Left hindlimb (tissue), 1 donor: ENCODE measurements at regions not wholly inside any gene's neighbourhood (a gene's known extent, or its start where the extent isn't known, plus 50 kb on each side); places are given as distances from the start of the nearest gene placed in this dataset.

Experiments used
- DNase-seq: peaks from one replicate; pipeline ENCODE4 v3.0.0-alpha.2; 2018

- DNase-seq, result no peak
These were observed 55.2 kb downstream of the FOS start for GRCh38 chr14:75333606-75334548.

DNA sequence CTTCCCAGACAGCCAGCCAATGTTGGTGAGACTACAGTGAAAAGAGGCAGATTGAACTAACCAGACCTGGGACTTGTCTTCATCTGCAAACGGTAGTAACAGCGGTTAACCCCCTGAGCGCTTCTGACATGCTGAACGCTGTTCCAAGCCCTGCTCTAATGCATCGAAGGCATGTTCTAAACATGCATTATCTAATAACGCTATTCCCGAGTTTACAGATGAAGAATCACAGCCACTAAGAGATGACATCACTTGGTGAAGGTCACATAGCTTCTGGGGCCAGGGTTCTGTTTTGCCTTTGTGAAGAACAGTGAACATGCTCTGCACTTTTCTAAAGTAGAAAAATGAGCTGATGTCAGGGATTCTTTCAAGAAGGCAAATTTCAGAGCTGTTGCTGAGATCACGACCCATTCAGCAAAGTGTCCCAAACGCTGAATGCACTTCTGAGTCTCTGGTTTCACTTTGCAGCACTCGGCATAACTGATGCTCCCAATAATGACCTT lies 56.0 kb downstream of the FOS start:
- DNase-seq, result no peak

- DNase-seq, result no peak
These were observed 56.9 kb downstream of the FOS start for GRCh38 chr14:75335571-75335970.

GRCh38 chr14:75338398-75338797 lies 59.8 kb downstream of the FOS start:
- no peak for DNase-seq

DNA sequence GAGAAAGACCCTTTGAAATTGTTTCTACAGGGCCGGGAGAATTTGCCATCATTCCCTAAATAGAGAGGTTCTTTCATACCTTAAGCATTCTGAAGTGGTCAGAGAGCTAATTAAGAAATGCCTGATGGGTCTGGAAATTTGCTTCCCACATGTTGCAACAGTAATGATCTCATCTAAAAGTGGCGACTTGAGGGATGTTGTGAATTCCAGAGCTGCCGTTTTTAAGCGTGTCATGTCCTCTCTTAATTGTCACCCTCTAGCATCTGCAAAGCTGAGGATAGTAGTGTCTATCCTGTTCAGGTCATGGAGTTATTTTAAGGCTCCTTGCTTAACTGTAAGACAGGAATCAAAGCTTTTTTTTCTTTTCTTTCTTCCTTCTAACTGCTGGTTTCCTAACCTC lies 60.4 kb downstream of the FOS start:
- DNase-seq, result no peak

GRCh38 chr14:75340921-75341320 lies 62.3 kb downstream of the FOS start:
- peak; percentile 63 for DNase-seq

DNA sequence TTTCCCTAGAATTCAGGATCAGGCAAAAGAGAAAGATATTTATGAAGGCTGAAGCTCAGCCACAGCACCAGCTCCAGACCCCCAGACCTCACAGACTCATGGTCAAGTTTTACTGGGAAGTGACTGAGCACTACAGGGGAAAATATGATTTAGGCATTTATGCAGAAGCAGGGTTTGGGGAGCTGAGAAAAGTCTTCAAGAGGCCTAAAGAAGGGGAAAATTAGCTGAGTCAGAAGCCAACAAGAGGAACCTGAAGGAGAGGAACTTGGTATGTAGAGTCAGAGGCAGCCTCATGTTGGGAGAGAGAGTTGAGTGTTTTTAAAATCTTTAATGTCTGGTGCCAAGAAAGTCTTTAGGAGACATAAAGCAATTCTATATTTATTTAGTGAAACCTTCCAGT lies 63.0 kb downstream of the FOS start:
- no peak for DNase-seq

- no peak for DNase-seq
These were observed 64.4 kb downstream of the FOS start for GRCh38 chr14:75342762-75343599.

DNA sequence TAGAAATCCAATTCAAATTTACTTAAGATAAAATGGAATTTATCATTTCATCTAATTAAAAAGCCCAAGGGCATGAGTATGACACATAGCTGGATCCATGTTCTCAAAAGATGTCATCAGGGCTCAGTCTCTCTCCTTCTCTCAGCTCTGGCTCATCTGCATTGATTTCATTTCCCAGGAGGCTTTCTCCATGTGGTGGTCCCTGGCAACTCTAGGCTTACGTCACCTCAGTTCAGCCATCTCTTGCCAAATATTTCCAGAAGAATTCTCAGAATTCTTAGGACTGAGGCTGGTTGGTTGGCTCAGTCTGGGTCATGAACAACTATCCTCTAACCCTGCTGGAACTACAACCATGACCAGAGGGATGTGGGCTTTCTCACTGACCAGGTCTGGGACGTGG lies 65.3 kb downstream of the FOS start:
- DNase-seq, result no peak

DNA sequence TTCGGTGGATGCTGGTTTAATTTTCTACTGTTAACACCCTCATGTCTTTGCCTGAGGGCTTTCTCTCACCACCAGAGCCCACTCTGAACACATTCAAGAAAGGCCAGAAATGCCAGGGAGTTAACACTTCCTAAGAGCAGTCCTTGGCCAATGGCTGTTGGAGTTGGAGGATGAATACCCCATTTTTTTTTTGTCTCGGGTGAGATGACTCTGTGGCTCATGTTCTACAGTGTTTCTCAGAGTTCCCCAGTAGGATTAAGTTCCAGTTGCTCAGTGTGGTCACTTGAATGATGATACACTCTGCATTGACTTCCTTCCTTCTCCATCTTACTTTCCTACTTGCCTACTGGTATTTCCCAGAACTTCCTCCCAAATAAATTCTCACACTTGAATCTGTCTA lies 65.8 kb downstream of the FOS start:
- no peak for DNase-seq

GRCh38 chr14:75350505-75351060 lies 72.0 kb downstream of the FOS start:
- no peak for DNase-seq

GRCh38 chr14:75359098-75359497 lies 68.7 kb upstream of the JDP2 start:
- DNase-seq, result no peak

DNA sequence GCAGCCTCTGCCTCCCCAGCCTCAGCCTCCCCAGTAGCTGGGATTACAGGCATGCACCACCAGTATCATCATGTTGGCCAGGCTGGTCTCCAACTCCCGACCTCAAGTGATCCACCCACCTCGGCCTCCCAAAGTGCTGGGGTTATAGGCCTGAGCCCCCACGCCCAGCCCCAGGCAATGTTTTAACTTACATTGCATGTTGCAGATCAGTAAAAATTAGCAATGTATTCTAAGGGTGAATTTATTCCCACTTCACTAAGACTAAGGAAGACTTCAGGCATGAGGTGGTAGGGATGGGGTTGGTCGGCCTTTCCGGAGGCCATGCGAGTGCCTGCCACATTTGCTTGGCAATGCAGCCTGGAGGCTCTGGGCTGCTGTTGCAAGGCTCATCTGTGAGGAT lies 66.8 kb upstream of the JDP2 start:
- no peak for DNase-seq

DNA sequence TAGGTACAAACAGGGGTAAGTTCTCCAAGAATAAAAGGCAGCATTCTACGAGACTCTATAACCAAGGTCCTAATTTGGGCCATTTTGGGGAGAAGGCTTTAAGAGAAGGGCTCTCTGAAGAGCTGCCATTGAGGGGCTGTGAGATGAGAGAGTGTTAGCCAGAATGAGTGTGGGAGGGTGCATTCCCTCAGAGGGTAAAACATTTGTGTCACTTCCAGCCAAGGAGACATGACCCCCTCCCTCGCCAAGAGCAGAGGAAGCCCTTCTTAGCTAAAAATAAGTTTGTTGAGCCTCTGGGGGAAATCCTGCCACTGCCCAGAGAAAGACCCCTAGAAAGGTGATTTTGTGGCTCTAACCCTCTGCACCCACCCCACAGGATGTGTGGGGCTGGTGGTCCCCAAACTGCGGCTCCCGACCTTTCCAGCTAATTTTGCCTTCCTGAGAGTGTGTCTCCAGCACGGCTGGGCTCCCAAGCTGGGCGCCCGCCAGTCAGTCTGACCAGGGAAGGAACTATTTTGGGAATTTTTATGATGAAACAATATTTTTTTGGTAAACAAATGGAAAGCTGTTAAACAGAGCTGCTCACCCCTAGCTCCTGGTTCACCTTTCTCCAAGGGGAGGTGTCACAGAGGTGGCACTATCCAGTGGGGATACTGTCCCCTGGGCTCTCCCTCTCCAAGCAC lies 65.9 kb upstream of the JDP2 start:
- no peak for DNase-seq

DNA sequence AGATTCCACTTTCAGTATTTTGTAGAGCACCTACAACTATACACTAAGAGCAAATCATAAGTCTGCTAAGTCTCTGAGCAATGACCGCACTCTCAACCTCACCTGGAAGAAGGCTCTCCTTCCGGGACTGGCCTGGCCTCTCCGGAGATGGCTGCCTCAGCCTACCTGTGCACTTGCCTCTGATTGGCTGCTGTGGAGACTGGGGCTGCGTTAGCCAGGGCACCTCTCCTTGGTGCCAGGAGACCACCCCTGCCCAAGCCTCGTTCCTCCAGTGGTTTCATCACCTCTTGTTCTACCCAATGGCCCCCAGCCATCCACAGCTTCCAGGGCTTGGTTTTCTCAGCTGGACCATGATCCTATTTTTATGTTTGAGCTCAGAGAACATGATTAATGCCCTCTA lies 64.7 kb upstream of the JDP2 start:
- no peak for DNase-seq

GRCh38 chr14:75363570-75364227 lies 64.1 kb upstream of the JDP2 start:
- no peak for DNase-seq

- DNase-seq, result no peak
These were observed 62.7 kb upstream of the JDP2 start for GRCh38 chr14:75365116-75365515.

GRCh38 chr14:75366963-75367362 lies 60.9 kb upstream of the JDP2 start:
- no peak for DNase-seq

DNA sequence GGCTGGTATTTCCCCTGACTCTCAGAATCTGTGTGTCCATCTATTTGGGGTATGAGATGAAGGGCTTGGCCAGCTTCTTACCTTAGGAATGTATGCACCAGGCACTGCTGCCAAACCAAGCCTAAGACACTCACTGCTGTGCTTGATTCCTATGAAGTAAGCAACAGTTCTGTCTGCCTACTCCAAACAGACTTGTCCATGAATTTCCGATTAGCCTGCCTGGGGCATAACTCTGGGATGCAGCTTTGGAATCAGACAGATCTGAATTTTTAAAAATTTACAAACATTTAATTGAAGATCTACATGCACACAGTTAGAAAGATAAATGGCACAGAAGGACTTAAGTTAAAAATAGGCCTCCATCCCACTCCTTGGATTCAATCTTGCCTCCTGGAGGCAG lies 59.5 kb upstream of the JDP2 start:
- DNase-seq, result no peak

- peak; percentile 41 for DNase-seq
These were observed 58.3 kb upstream of the JDP2 start for GRCh38 chr14:75369506-75369905.

- DNase-seq, result no peak
These were observed 57.2 kb upstream of the JDP2 start for GRCh38 chr14:75370416-75371205.
